ENCODE measurements at regions not wholly inside any gene's neighbourhood (a gene's known extent, or its start where the extent isn't known, plus 50 kb on each side); places are given as distances from the start of the nearest gene placed in this dataset.

DNA sequence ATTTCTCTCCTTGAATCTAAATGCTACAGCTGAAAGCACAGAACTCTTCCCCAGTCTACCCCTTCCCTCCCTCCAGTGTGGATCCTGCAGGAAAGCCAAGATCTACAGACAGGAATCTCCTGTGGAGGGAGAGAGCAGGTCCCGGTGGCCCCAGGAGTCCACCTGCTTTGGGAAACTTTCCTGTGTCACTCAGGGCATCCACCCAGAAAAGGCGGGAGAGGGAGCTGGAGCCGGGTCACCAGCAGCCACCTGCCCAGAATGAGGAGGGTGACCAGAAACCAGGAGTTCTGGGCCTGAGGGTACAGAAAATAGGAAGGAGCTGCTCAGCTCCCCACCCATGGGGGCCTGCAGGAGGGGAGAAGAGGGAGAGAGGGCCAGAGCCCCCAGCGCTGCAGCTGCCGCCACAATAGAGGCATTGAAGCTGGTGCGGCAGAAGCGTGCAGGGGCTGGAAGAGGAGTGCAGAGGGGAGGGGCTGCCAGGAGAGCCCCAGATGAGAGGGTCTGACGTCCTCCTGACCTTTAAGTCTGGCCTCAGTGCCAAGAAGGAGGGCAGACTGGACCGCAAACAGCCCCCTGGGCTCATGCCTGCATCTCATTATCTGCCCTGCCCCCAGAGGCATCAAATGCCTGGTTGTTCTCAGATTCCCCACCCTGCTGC, 56.3 kb upstream of the TMEM72 start:
- no peak for DNase-seq (ENCODE audit: low read depth)
- TF ChIP-seq CTCF (IDR thresholded peaks at IDR 0.05; ENCODE audit: low read depth, low read length, missing control alignments): no peak
- no peak overlapping the region for H3K4me3 ChIP-seq (ENCODE audit: low read depth, low read length)

GRCh38 chr10:44856696-44857095, 54.4 kb upstream of the TMEM72 start:
- no peak overlapping the region for H3K4me3 ChIP-seq (ENCODE audit: low read depth, low read length)
- TF ChIP-seq CTCF (IDR thresholded peaks at IDR 0.05; ENCODE audit: low read depth, low read length, missing control alignments): no peak
- no peak for DNase-seq (ENCODE audit: low read depth)

- no peak overlapping the region for H3K4me3 ChIP-seq (ENCODE audit: low read depth, low read length)
- no peak for DNase-seq (ENCODE audit: low read depth)
- TF ChIP-seq CTCF (IDR thresholded peaks at IDR 0.05; ENCODE audit: low read depth, low read length, missing control alignments): peak; percentile 98
These were observed 53.6 kb upstream of the TMEM72 start for GRCh38 chr10:44857363-44858016.

- H3K4me3 ChIP-seq (ENCODE audit: low read depth, low read length): no peak overlapping the region
- no peak for DNase-seq (ENCODE audit: low read depth)
- no peak for TF ChIP-seq CTCF (IDR thresholded peaks at IDR 0.05; ENCODE audit: low read depth, low read length, missing control alignments)
These were observed 53.1 kb upstream of the TMEM72 start for GRCh38 chr10:44858017-44858371.

DNA sequence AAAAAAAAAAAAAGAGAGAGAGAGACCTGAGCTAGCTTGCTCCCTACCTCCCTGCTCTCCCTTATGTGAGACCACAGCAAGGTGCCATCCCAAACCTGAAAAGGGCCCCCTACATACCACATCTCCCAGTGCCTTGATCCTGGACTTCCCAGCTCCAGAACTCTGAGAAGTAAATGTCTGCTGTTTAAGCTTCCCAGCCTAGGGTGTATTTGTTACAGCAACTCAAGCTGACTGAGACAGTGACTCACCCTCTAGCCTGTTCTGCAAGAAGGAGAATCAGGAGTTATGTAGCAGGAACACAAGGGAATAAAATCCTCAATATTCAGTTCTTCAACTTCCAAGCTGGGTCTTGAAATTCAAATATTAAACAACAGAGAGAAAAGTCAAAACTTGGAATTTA, 52.1 kb upstream of the TMEM72 start:
- TF ChIP-seq CTCF (IDR thresholded peaks at IDR 0.05; ENCODE audit: low read depth, low read length, missing control alignments): no peak
- no peak overlapping the region for H3K4me3 ChIP-seq (ENCODE audit: low read depth, low read length)
- no peak for DNase-seq (ENCODE audit: low read depth)

GRCh38 chr10:44859546-44860285, 51.4 kb upstream of the TMEM72 start:
- DNase-seq (ENCODE audit: low read depth): no peak
- TF ChIP-seq CTCF (IDR thresholded peaks at IDR 0.05; ENCODE audit: low read depth, low read length, missing control alignments): no peak
- no peak overlapping the region for H3K4me3 ChIP-seq (ENCODE audit: low read depth, low read length)

Data from GM12864 (cell line).